B cell (primary cell): ENCODE measurements at regions not wholly inside any gene's neighbourhood (a gene's known extent, or its start where the extent isn't known, plus 50 kb on each side); places are given as distances from the start of the nearest gene placed in this dataset.

Source experiments
- EZH2 ChIP-seq: IDR thresholded peaks from 2 replicates; pipeline ENCODE4 v1.6.1; 2012; ENCODE audit warnings: borderline replicate concordance, low read depth, mild to moderate bottlenecking, moderate library complexity, low read length; ENCODE audit not compliant: insufficient read depth, poor library complexity, severe bottlenecking
- TF ChIP-seq, protein P1 (sequence below): fragments of 200-600 bp; IDR thresholded peaks from one replicate; pipeline ENCODE4 v1.8.0; 2022; ENCODE audit warnings: antibody characterized with exemption, mild to moderate bottlenecking

DNA sequence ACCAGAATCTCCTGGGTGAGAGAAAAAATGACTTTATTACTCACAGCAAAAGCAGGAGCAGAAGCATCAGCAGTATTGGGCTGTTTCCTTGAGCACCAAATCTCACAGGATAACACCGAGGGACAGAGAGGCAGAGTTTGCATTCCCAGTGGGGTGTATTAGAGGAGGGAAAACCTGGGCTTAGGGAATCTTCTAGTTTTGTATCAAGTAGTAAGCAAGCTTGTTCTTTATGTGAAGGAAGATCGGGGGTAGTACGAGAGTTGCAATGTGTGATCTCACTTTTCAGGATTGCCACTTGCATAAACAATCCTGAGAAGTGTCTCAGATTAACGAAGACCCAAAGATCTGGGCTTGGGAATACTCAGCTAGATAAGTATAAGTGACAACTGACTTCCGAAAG, 1163.0 kb downstream of the TAF11L14 start:
- no peak for TF ChIP-seq EZH2
- TF ChIP-seq, protein P1, sequence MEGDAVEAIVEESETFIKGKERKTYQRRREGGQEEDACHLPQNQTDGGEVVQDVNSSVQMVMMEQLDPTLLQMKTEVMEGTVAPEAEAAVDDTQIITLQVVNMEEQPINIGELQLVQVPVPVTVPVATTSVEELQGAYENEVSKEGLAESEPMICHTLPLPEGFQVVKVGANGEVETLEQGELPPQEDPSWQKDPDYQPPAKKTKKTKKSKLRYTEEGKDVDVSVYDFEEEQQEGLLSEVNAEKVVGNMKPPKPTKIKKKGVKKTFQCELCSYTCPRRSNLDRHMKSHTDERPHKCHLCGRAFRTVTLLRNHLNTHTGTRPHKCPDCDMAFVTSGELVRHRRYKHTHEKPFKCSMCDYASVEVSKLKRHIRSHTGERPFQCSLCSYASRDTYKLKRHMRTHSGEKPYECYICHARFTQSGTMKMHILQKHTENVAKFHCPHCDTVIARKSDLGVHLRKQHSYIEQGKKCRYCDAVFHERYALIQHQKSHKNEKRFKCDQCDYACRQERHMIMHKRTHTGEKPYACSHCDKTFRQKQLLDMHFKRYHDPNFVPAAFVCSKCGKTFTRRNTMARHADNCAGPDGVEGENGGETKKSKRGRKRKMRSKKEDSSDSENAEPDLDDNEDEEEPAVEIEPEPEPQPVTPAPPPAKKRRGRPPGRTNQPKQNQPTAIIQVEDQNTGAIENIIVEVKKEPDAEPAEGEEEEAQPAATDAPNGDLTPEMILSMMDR = no peak
